ENCODE measurements at regions not wholly inside any gene's neighbourhood (a gene's known extent, or its start where the extent isn't known, plus 50 kb on each side); places are given as distances from the start of the nearest gene placed in this dataset.

- no peaks in the 10 kb centered on the region for H3K27me3 ChIP-seq
- H3K4me1 ChIP-seq = no peaks in the 10 kb centered on the region
- no peak overlapping the region for H3K4me3 ChIP-seq
- TF ChIP-seq POLR2A (IDR thresholded peaks at IDR 0.05) (no peak), EP300 (IDR thresholded peaks at IDR 0.05) (no peak), CTCF (IDR thresholded peaks at IDR 0.05) (no peak)
- H3K27ac ChIP-seq = no peak overlapping the region
- DNase-seq (ENCODE audit: low spot score in 2 of 2) = no peak
- no peaks in the 10 kb centered on the region for H3K9me3 ChIP-seq
- 81 to 83% methylated on average over 6 of the region's 6 CpGs for WGBS, 2 donors
- no peaks in the 10 kb centered on the region for H3K36me3 ChIP-seq
These were observed 542.6 kb upstream of the COX7C start for GRCh38 chr5:86075139-86075538.

GRCh38 chr5:86095092-86095491 is 522.6 kb upstream of the COX7C start:
- H3K4me3 ChIP-seq = no peak overlapping the region
- DNase-seq (ENCODE audit: low spot score in 2 of 2) = no peak

GRCh38 chr5:86101966-86102365 is 515.8 kb upstream of the COX7C start:
- Histone ChIP-seq H3K27ac (no peak overlapping the region), H3K9me3 (no peaks in the 10 kb centered on the region), H3K27me3 (no peaks in the 10 kb centered on the region), H3K4me3 (no peak overlapping the region), H3K4me1 (peaks cover 0 to 4% (median 0%) of the 10 kb centered on the region in 4 donors), H3K36me3 (no peaks in the 10 kb centered on the region)
- TF ChIP-seq CTCF (IDR thresholded peaks at IDR 0.05) (no peak), EP300 (IDR thresholded peaks at IDR 0.05) (no peak), POLR2A (IDR thresholded peaks at IDR 0.05) (no peak)
- no peak for DNase-seq (ENCODE audit: low spot score in 2 of 2)
- WGBS, 2 donors = 73 to 83% methylated on average over 6 of the region's 6 CpGs

More at GRCh38 chr5:86095092-86095491, 522.6 kb upstream of the COX7C start:
- WGBS, 2 donors = 83 to 86% methylated on average over 1 of the region's 1 CpG
- Histone ChIP-seq H3K4me1 (no peaks in the 10 kb centered on the region), H3K9me3 (no peaks in the 10 kb centered on the region), H3K27me3 (no peaks in the 10 kb centered on the region), H3K27ac (no peak overlapping the region), H3K36me3 (no peaks in the 10 kb centered on the region)
- TF ChIP-seq CTCF (IDR thresholded peaks at IDR 0.05) (no peak), POLR2A (IDR thresholded peaks at IDR 0.05) (no peak), EP300 (IDR thresholded peaks at IDR 0.05) (no peak)

GRCh38 chr5:86108825-86109224 is 508.9 kb upstream of the COX7C start:
- TF ChIP-seq EP300 (IDR thresholded peaks at IDR 0.05) (no peak), POLR2A (IDR thresholded peaks at IDR 0.05) (no peak), CTCF (IDR thresholded peaks at IDR 0.05) (no peak)
- Histone ChIP-seq H3K27ac (no peak overlapping the region), H3K27me3 (no peaks in the 10 kb centered on the region), H3K4me3 (no peak overlapping the region), H3K36me3 (no peaks in the 10 kb centered on the region), H3K4me1 (no peaks in the 10 kb centered on the region), H3K9me3 (peaks cover 0 to 3% (median 0%) of the 10 kb centered on the region in 4 donors)
- DNase-seq (ENCODE audit: low spot score in 2 of 2) = no peak
- WGBS, 2 donors = 81 to 85% methylated on average over 6 of the region's 6 CpGs

- Histone ChIP-seq H3K27me3 (no peaks in the 10 kb centered on the region), H3K27ac (no peak overlapping the region), H3K4me3 (no peak overlapping the region), H3K36me3 (no peaks in the 10 kb centered on the region), H3K4me1 (no peaks in the 10 kb centered on the region), H3K9me3 (peaks cover 0 to 3% (median 0%) of the 10 kb centered on the region in 4 donors)
- DNase-seq (ENCODE audit: low spot score in 2 of 2) = no peak
- TF ChIP-seq POLR2A (IDR thresholded peaks at IDR 0.05) (no peak), EP300 (IDR thresholded peaks at IDR 0.05) (no peak), CTCF (IDR thresholded peaks at IDR 0.05) (no peak)
These were observed 505.5 kb upstream of the COX7C start for GRCh38 chr5:86112249-86112648.
